ENCODE measurements at regions not wholly inside any gene's neighbourhood (a gene's known extent, or its start where the extent isn't known, plus 50 kb on each side); places are given as distances from the start of the nearest gene placed in this dataset.

- no peak for TF ChIP-seq REST (IDR thresholded peaks at IDR 0.05)
These were observed 276.1 kb downstream of the PPARGC1A start (continued) for GRCh38 chr4:23613782-23614181.

- H3K36me3 ChIP-seq (ENCODE audit: control insufficient read depth in 4 of 4, insufficient read depth in 3 of 4, low read depth in 1 of 4, low read length in 3 of 4), result no peaks in the 10 kb centered on the region
- no peak overlapping the region for H3K9ac ChIP-seq (ENCODE audit: low read depth in 1 of 2, low read length in 2 of 2)
- TF ChIP-seq ATF3 (IDR thresholded peaks at IDR 0.05), result no peak
- TF ChIP-seq CTCF (IDR thresholded peaks at IDR 0.05; ENCODE audit: low read depth, low read length, missing input control), result no peak
- no peak for TF ChIP-seq GABPA (IDR thresholded peaks at IDR 0.05 in 1 of 2, conservative IDR thresholded peaks at IDR 0.05 in 1 of 2)
- TF ChIP-seq FOXA1 (IDR thresholded peaks at IDR 0.05), result no peak
- no peak for DNase-seq (ENCODE audit: low spot score)
- H3K27ac ChIP-seq (ENCODE audit: low read depth in 1 of 2, low read length in 2 of 2), result no peak overlapping the region
- H3K27me3 ChIP-seq (ENCODE audit: control insufficient read depth in 4 of 4, insufficient read depth in 4 of 4, low read length in 3 of 4), result no peaks in the 10 kb centered on the region
- H3K4me1 ChIP-seq (ENCODE audit: control insufficient read depth in 4 of 4, insufficient read depth in 4 of 4, low read length in 3 of 4), result no peaks in the 10 kb centered on the region
- no peaks in the 10 kb centered on the region for H3K9me3 ChIP-seq (ENCODE audit: control insufficient read depth in 4 of 4, low read length in 3 of 4)
- H3K4me3 ChIP-seq (ENCODE audit: low read depth in 1 of 3, low read length in 3 of 3), result no peak overlapping the region
- WGBS, result 73% methylated on average over 2 of the region's 2 CpGs
These were observed 287.1 kb downstream of the PPARGC1A start for GRCh38 chr4:23602720-23603119.

GRCh38 chr4:23594125-23594524 is 295.7 kb downstream of the PPARGC1A start:
- Histone ChIP-seq H3K9me3 (ENCODE audit: control insufficient read depth in 4 of 4, low read length in 3 of 4) (peaks cover 0 to 3% (median 0%) of the 10 kb centered on the region in 4 donors), H3K4me1 (ENCODE audit: control insufficient read depth in 4 of 4, insufficient read depth in 4 of 4, low read length in 3 of 4) (no peaks in the 10 kb centered on the region), H3K36me3 (ENCODE audit: control insufficient read depth in 4 of 4, insufficient read depth in 3 of 4, low read depth in 1 of 4, low read length in 3 of 4) (no peaks in the 10 kb centered on the region), H3K27me3 (ENCODE audit: control insufficient read depth in 4 of 4, insufficient read depth in 4 of 4, low read length in 3 of 4) (no peaks in the 10 kb centered on the region), H3K9ac (ENCODE audit: low read depth in 1 of 2, low read length in 2 of 2) (no peak overlapping the region), H3K4me3 (ENCODE audit: low read depth in 1 of 3, low read length in 3 of 3) (no peak overlapping the region), H3K27ac (ENCODE audit: low read depth in 1 of 2, low read length in 2 of 2) (no peak overlapping the region)
- no peak for DNase-seq (ENCODE audit: low spot score)
- 63% methylated on average over 3 of the region's 3 CpGs for WGBS
- no peak for TF ChIP-seq TAF1 (conservative IDR thresholded peaks at IDR 0.05)
- no peak for TF ChIP-seq GABPA (IDR thresholded peaks at IDR 0.05 in 1 of 2, conservative IDR thresholded peaks at IDR 0.05 in 1 of 2)
- TF ChIP-seq HNF4G (IDR thresholded peaks at IDR 0.05), result no peak
- TF ChIP-seq EGR1 (IDR thresholded peaks at IDR 0.05; ENCODE audit: low read depth in 2 of 2), result no peak
- no peak for TF ChIP-seq NR2F2 (IDR thresholded peaks at IDR 0.05)
- no peak for TF ChIP-seq ZBTB33 (IDR thresholded peaks at IDR 0.05)
- no peak for TF ChIP-seq YY1 (IDR thresholded peaks at IDR 0.05)
- TF ChIP-seq SP1 (IDR thresholded peaks at IDR 0.05), result no peak
- no peak for TF ChIP-seq ATF3 (IDR thresholded peaks at IDR 0.05)
- no peak for TF ChIP-seq RAD21 (IDR thresholded peaks at IDR 0.05)
- no peak for TF ChIP-seq MAX (IDR thresholded peaks at IDR 0.05)
- TF ChIP-seq FOXA1 (IDR thresholded peaks at IDR 0.05), result no peak
- TF ChIP-seq FOXA2 (IDR thresholded peaks at IDR 0.05), result no peak
- TF ChIP-seq RXRA (IDR thresholded peaks at IDR 0.05), result no peak
- TF ChIP-seq REST (IDR thresholded peaks at IDR 0.05), result no peak
- TF ChIP-seq HNF4A (conservative IDR thresholded peaks at IDR 0.05), result no peak
- no peak for TF ChIP-seq JUND (IDR thresholded peaks at IDR 0.05)
